IMR-90 (cell line): ENCODE measurements at regions not wholly inside any gene's neighbourhood (a gene's known extent, or its start where the extent isn't known, plus 50 kb on each side); places are given as distances from the start of the nearest gene placed in this dataset.

Experiments
- ATAC-seq: fragments of 200-7000 bp; cut with Tn5 transposase; 2 replicates; pipeline ENCODE4 v1.9.1; 2020; ENCODE audit warnings: low read depth, mild to moderate bottlenecking, moderate library complexity
- BruUV-seq: library from RNA; stranded (reverse); fragments of 400-500 nt; replicated peaks from 2 replicates; lab custom pipeline; 2021; lab: Mats Ljungman, UMichigan
- CTCF ChIA-PET: fragments of 300-600 bp; formaldehyde crosslinking; extraction: SDS; loops from one replicate; lab custom pipeline; 2021; ENCODE audit warnings: antibody characterized with exemption; lab: Yijun Ruan, JAX
- POLR2A ChIA-PET: fragments of 300-600 bp; sonication (Branson Sonifier 250); formaldehyde crosslinking; loops from one replicate; lab custom pipeline; 2022; ENCODE audit warnings: antibody characterized with exemption; ENCODE audit not compliant: unreplicated experiment; lab: Charles Lee
- DNase-seq: peaks from one replicate; pipeline ENCODE4 v3.0.0; 2013
- H2AFZ ChIP-seq: replicated peaks from 2 replicates; pipeline ENCODE3; 2013; ENCODE audit warnings: low read length, mild to moderate bottlenecking; ENCODE audit not compliant: poor library complexity
- H2AK5ac ChIP-seq: 2 replicates; pipeline ENCODE4 v1.6.1; 2013; ENCODE audit warnings: low read depth, low read length, inconsistent platforms
- H2AK9ac ChIP-seq: replicated peaks from 2 replicates; pipeline ENCODE3; 2013; ENCODE audit warnings: mild to moderate bottlenecking, low read depth, low read length, moderate library complexity; ENCODE audit not compliant: poor library complexity
- H2BK120ac ChIP-seq: 2 replicates; pipeline ENCODE4 v1.6.1; 2013; ENCODE audit warnings: low read depth, low read length, inconsistent platforms
- H2BK15ac ChIP-seq: 3 replicates; pipeline ENCODE4 v1.6.1; 2013; ENCODE audit warnings: low read depth, low read length, inconsistent platforms
- H2BK20ac ChIP-seq: 2 replicates; pipeline ENCODE4 v1.6.1; 2013; ENCODE audit warnings: low read depth, mild to moderate bottlenecking, inconsistent platforms, low read length, moderate library complexity
- H2BK5ac ChIP-seq: 2 replicates; pipeline ENCODE4 v1.6.1; 2013; ENCODE audit warnings: mild to moderate bottlenecking, low read depth, low read length, inconsistent platforms; ENCODE audit not compliant: poor library complexity, severe bottlenecking
- H3K14ac ChIP-seq: replicated peaks from 2 replicates; pipeline ENCODE4 v1.6.1; 2013; ENCODE audit warnings: low read depth, low read length, inconsistent platforms
- H3K18ac ChIP-seq: 2 replicates; pipeline ENCODE4 v1.6.1; 2013; ENCODE audit warnings: low read depth, low read length, control low read depth
- H3K23ac ChIP-seq: 2 replicates; pipeline ENCODE4 v1.6.1; 2013; ENCODE audit warnings: low read depth, low read length, inconsistent platforms
- H3K27ac ChIP-seq: 2 replicates; pipeline ENCODE4 v1.5.1; 2013; ENCODE audit warnings: mild to moderate bottlenecking, control low read depth, low read length; ENCODE audit not compliant: insufficient read depth
- H3K27me3 ChIP-seq: 2 replicates; pipeline ENCODE4 v1.6.1; 2013; ENCODE audit warnings: low read length; ENCODE audit not compliant: control insufficient read depth, insufficient read depth
- H3K36me3 ChIP-seq: 2 replicates; pipeline ENCODE4 v1.6.1; 2013; ENCODE audit warnings: low read length, mixed read lengths; ENCODE audit not compliant: control insufficient read depth, insufficient read depth
- H3K4ac ChIP-seq: 2 replicates; pipeline ENCODE4 v1.6.1; 2013; ENCODE audit warnings: low read depth, low read length, inconsistent platforms
- H3K4me1 ChIP-seq: 2 replicates; pipeline ENCODE4 v1.6.1; 2013; ENCODE audit warnings: low read length, mixed read lengths; ENCODE audit not compliant: control insufficient read depth, insufficient read depth
- H3K4me2 ChIP-seq: 2 replicates; pipeline ENCODE4 v1.6.1; 2013; ENCODE audit warnings: low read depth, mild to moderate bottlenecking, control low read depth, low read length, moderate library complexity
- H3K4me3 ChIP-seq: 2 replicates; pipeline ENCODE4 v1.5.1; 2013; ENCODE audit warnings: low read depth, mild to moderate bottlenecking, control low read depth, low read length, moderate library complexity; ENCODE audit not compliant: insufficient read depth
- H3K56ac ChIP-seq: 2 replicates; pipeline ENCODE4 v1.6.1; 2013; ENCODE audit warnings: low read length, inconsistent platforms; ENCODE audit not compliant: insufficient read depth; ENCODE audit errors: extremely low read depth
- H3K79me1 ChIP-seq, 2 experiments: 2 replicates each; pipeline ENCODE4 v1.6.1; 2013; ENCODE audit warnings: low read length in 2 of 2, inconsistent platforms in 1 of 2, low read depth in 1 of 2
- H3K9ac ChIP-seq: 2 replicates; pipeline ENCODE4 v1.6.1; 2013; ENCODE audit warnings: low read depth, low read length, control low read depth
- H3K9me1 ChIP-seq: 2 replicates; pipeline ENCODE4 v1.6.1; 2013; ENCODE audit warnings: low read length, inconsistent platforms; ENCODE audit not compliant: insufficient read depth
- H3K9me3 ChIP-seq: 2 replicates; pipeline ENCODE4 v1.6.1; 2013; ENCODE audit warnings: low read length; ENCODE audit not compliant: control insufficient read depth, insufficient read depth
- H4K20me1 ChIP-seq: 2 replicates; pipeline ENCODE4 v1.6.1; 2013; ENCODE audit warnings: low read length, inconsistent platforms; ENCODE audit not compliant: insufficient read depth
- H4K5ac ChIP-seq: 2 replicates; pipeline ENCODE4 v1.6.1; 2013; ENCODE audit warnings: mild to moderate bottlenecking, low read depth, low read length, control low read depth
- H4K8ac ChIP-seq, 2 experiments: 2 replicates each; pipeline ENCODE4 v1.6.1; 2013; ENCODE audit warnings: low read depth in 2 of 2, low read length in 2 of 2, control low read depth in 1 of 2, inconsistent platforms in 1 of 2
- H4K91ac ChIP-seq: 2 replicates; pipeline ENCODE4 v1.6.1; 2013; ENCODE audit warnings: low read depth, low read length, inconsistent platforms; ENCODE audit not compliant: insufficient read depth
- CEBPB ChIP-seq: IDR thresholded peaks from 2 replicates; pipeline ENCODE4 v1.6.1; 2012; ENCODE audit warnings: low read depth, low read length, improper control_type of control experiment
- FOS ChIP-seq: fragments of 150-350 bp; IDR thresholded peaks from 2 replicates; pipeline ENCODE4 v1.6.1; 2016; ENCODE audit warnings: low read depth, low read length
- MAFK ChIP-seq: IDR thresholded peaks from 2 replicates; pipeline ENCODE4 v1.6.1; 2012; ENCODE audit warnings: low read depth, low read length, improper control_type of control experiment
- MAZ ChIP-seq: IDR thresholded peaks from 2 replicates; pipeline ENCODE4 v1.6.1; 2012; ENCODE audit warnings: low read depth, mild to moderate bottlenecking, low read length, improper control_type of control experiment, moderate library complexity, borderline replicate concordance
- MXI1 ChIP-seq: IDR thresholded peaks from 2 replicates; pipeline ENCODE4 v1.6.1; 2012; ENCODE audit warnings: low read depth, mild to moderate bottlenecking, low read length, moderate library complexity, borderline replicate concordance
- NFE2L2 ChIP-seq: fragments of 150-350 bp; IDR thresholded peaks from 2 replicates; pipeline ENCODE4 v1.6.1; 2016; ENCODE audit warnings: low read depth, mild to moderate bottlenecking, low read length
- WGBS, 2 experiments: methylation state at CpG; one replicate each; pipeline versions ENCODE4 v1.1.5 to v1.1.7; 2013; ENCODE audit warnings: missing lambda C conversion rate in 2 of 2; ENCODE audit not compliant: insufficient read length in 1 of 2; ENCODE audit errors: extremely low coverage in 2 of 2; 5-methylcytosine and 5-hydroxymethylcytosine counted together
- dilution Hi-C: fragments of 300-500 bp; cut with HindIII; formaldehyde crosslinking; loops from one replicate; pipeline ENCODE4 v1.14.3; 2018; ENCODE audit warnings: low sequenced_read_pairs; ENCODE audit not compliant: unreplicated experiment
- in situ Hi-C: fragments of 300-500 bp; cut with MboI; formaldehyde crosslinking; loops from 3 replicates; pipeline ENCODE4 v1.14.3; 2019; ENCODE audit warnings: low sequenced_read_pairs, inconsistent platforms, mixed read lengths
- intact Hi-C: fragments of 100-400 bp; cut with micrococcal nuclease; formaldehyde crosslinking; loops from 2 replicates; pipeline ENCODE4 v1.10.0; 2022

- WGBS, 2 experiments: no CpG with 5 or more reads among the region's 2 CpGs
- Histone ChIP-seq H3K79me1 (no peaks in the 10 kb centered on the region), H2AFZ (no peak overlapping the region), H3K18ac (no peak overlapping the region), H4K91ac (no peak overlapping the region), H3K9me1 (no peaks in the 10 kb centered on the region), H4K5ac (no peak overlapping the region), H3K9me3 (no peaks in the 10 kb centered on the region), H3K27me3 (no peaks in the 10 kb centered on the region), H3K4me3 (no peak overlapping the region), H2BK20ac (no peak overlapping the region), H2BK5ac (no peak overlapping the region), H3K4ac (no peak overlapping the region), H4K8ac (no peak overlapping the region), H3K56ac (no peak overlapping the region), H3K14ac (no peak overlapping the region), H2AK9ac (no peak overlapping the region), H4K20me1 (no peaks in the 10 kb centered on the region), H2BK120ac (no peak overlapping the region), H3K4me2 (no peak overlapping the region), H3K36me3 (no peaks in the 10 kb centered on the region), H3K9ac (no peak overlapping the region), H3K4me1 (no peaks in the 10 kb centered on the region), H3K23ac (no peak overlapping the region), H3K27ac (no peak overlapping the region), H2AK5ac (no peak overlapping the region), H2BK15ac (no peak overlapping the region)
- DNase-seq (no peak), ATAC-seq (no peak)
- dilution Hi-C loops: no loop called here
- in situ Hi-C loops: no loop called here
- BruUV-seq: no TSS peak
- TF ChIP-seq CEBPB (no peak), FOS (no peak), MAFK (peak; percentile 59), MXI1 (no peak), NFE2L2 (peak; percentile 70), MAZ (no peak)
- POLR2A ChIA-PET: no interaction called here
- intact Hi-C loops: no loop called here
- CTCF ChIA-PET: no interaction called here
Observed at GRCh38 chr16:46496701-46497100, 124.5 kb downstream of the SHCBP1 start.
